ENCODE measurements at regions not wholly inside any gene's neighbourhood (a gene's known extent, or its start where the extent isn't known, plus 50 kb on each side); places are given as distances from the start of the nearest gene placed in this dataset.

- TF ChIP-seq CBFB (CRISPR knock-in tag; IDR thresholded peaks at IDR 0.05; ENCODE audit: low read depth) (no peak), TCF7 (CRISPR knock-in tag; IDR thresholded peaks at IDR 0.05; ENCODE audit: low read depth) (no peak)
Measured at GRCh38 chr6:138577151-138577915, 78.0 kb upstream of the NHSL1 start (continued).

- Mint-ChIP-seq H3K27ac (peak overlapping the region; percentile 12; the same call in 1 of the 2 replicates), H3K9me3 (no peaks in the 10 kb centered on the region), H3K4me1 (peaks cover 31% of the 10 kb centered on the region), H3K27me3 (ENCODE audit: low read depth) (no peaks in the 10 kb centered on the region), H3K36me3 (no peaks in the 10 kb centered on the region), H3K4me3 (no peak overlapping the region)
- POLR2A ChIA-PET = no interaction called here
- TF ChIP-seq ZNF396 (CRISPR knock-in tag; IDR thresholded peaks at IDR 0.05; ENCODE audit: borderline replicate concordance) (no peak), ZNF121 (CRISPR knock-in tag; IDR thresholded peaks at IDR 0.05) (no peak), PRRX2 (CRISPR knock-in tag; IDR thresholded peaks at IDR 0.05) (no peak), FOXJ3 (CRISPR knock-in tag; IDR thresholded peaks at IDR 0.05; ENCODE audit: borderline replicate concordance) (no peak), CREM (CRISPR knock-in tag; IDR thresholded peaks at IDR 0.05) (no peak), ZNF512 (CRISPR knock-in tag; IDR thresholded peaks at IDR 0.05; ENCODE audit: borderline replicate concordance) (no peak), NFE2L1 (CRISPR knock-in tag; IDR thresholded peaks at IDR 0.05) (no peak), ZNF423 (CRISPR knock-in tag; IDR thresholded peaks at IDR 0.05) (no peak), TEAD4 (CRISPR knock-in tag; IDR thresholded peaks at IDR 0.05) (no peak), KAT7 (CRISPR knock-in tag; IDR thresholded peaks at IDR 0.05; ENCODE audit: borderline replicate concordance) (no peak), SOX15 (CRISPR knock-in tag; IDR thresholded peaks at IDR 0.05) (no peak), ATF2 (CRISPR knock-in tag; IDR thresholded peaks at IDR 0.05; ENCODE audit: borderline replicate concordance, low read depth) (no peak), ZNF416 (CRISPR knock-in tag; IDR thresholded peaks at IDR 0.05) (no peak)
- CTCF ChIA-PET = interaction anchor here (0.6 kb wide), 1 partner anchor 60 kb away, joined by 7 read pairs; no protein-coding TSS in a partner anchor
- ATAC-seq = no peak
- DNase-seq (ENCODE audit: low spot score) = no peak
Measured at GRCh38 chr6:138580040-138580439, 80.7 kb upstream of the NHSL1 start.

- Mint-ChIP-seq H3K27ac (peak overlapping the region; percentile 17), H3K9me3 (no peaks in the 10 kb centered on the region), H3K27me3 (ENCODE audit: low read depth) (no peaks in the 10 kb centered on the region), H3K4me3 (no peak overlapping the region), H3K36me3 (no peaks in the 10 kb centered on the region), H3K4me1 (peaks cover 31% of the 10 kb centered on the region)
- ChIA-PET CTCF (interaction anchor here (1.3 kb wide), 1 partner anchor 112 kb away, joined by 4 read pairs; no protein-coding TSS in a partner anchor), POLR2A (no interaction called here)
- DNase-seq (ENCODE audit: low spot score) (no peak), ATAC-seq (no peak)
- TF ChIP-seq E2F4 (CRISPR knock-in tag; IDR thresholded peaks at IDR 0.05; ENCODE audit: borderline replicate concordance, low read depth) (no peak), FOXJ3 (CRISPR knock-in tag; IDR thresholded peaks at IDR 0.05; ENCODE audit: borderline replicate concordance) (no peak), ELF4 (CRISPR knock-in tag; IDR thresholded peaks at IDR 0.05; ENCODE audit: low read depth) (no peak), MYBL2 (CRISPR knock-in tag; IDR thresholded peaks at IDR 0.05) (no peak), ZBTB43 (CRISPR knock-in tag; IDR thresholded peaks at IDR 0.05) (no peak), CBFB (CRISPR knock-in tag; IDR thresholded peaks at IDR 0.05; ENCODE audit: low read depth) (no peak), ZNF219 (CRISPR knock-in tag; IDR thresholded peaks at IDR 0.05; ENCODE audit: borderline replicate concordance) (no peak)
Measured at GRCh38 chr6:138580801-138581200, 81.5 kb upstream of the NHSL1 start.

Measured in WTC11 (cell line).